ENCODE measurements at regions not wholly inside any gene's neighbourhood (a gene's known extent, or its start where the extent isn't known, plus 50 kb on each side); places are given as distances from the start of the nearest gene placed in this dataset.

- no peak for TF ChIP-seq CTCF (IDR thresholded peaks at IDR 0.05; ENCODE audit: low read depth, low read length, poor library complexity, severe bottlenecking)
- no peak for TF ChIP-seq EZH2phosphoT487 (IDR thresholded peaks at IDR 0.05; ENCODE audit: borderline replicate concordance, low read length)
Measured at GRCh38 chr16:62638964-62639870, 603.0 kb upstream of the CDH8 start.

All from DOHH2 (cell line).